Esophagus squamous epithelium (tissue), 4 donors: ENCODE measurements at regions not wholly inside any gene's neighbourhood (a gene's known extent, or its start where the extent isn't known, plus 50 kb on each side); places are given as distances from the start of the nearest gene placed in this dataset.

ENCODE experiments used
- CTCF ChIP-seq, 6 experiments: fragments of 450-650 bp in 4 of 6; fragments of 200-600 bp in 2 of 6; sonication (generic) in 2 of 6; IDR thresholded peaks; one replicate each; pipeline ENCODE4 v1.5.1; 2016 to 2019; ENCODE audit warnings: antibody characterized with exemption in 6 of 6, mild to moderate bottlenecking in 4 of 6, moderate library complexity in 4 of 6
- POLR2A ChIP-seq, 4 donors: fragments of 450-650 bp; IDR thresholded peaks; one replicate each; pipeline ENCODE4 v1.6.1; 2017; ENCODE audit warnings: antibody characterized with exemption in 4 of 4, mild to moderate bottlenecking in 4 of 4, moderate library complexity in 3 of 4

GRCh38 chr5:56516441-56516840, 283.3 kb upstream of the ANKRD55 start:
- TF ChIP-seq CTCF (IDR thresholded peaks at IDR 0.05) (no peak), POLR2A (IDR thresholded peaks at IDR 0.05) (no peak)
